Hematopoietic multipotent progenitor cell treated with erythropoietin and hydrocortisone succinate and interleukin-3 and kit ligand, for 6 days (in vitro differentiated cells): ENCODE measurements at regions not wholly inside any gene's neighbourhood (a gene's known extent, or its start where the extent isn't known, plus 50 kb on each side); places are given as distances from the start of the nearest gene placed in this dataset.
"Not testable (repeated sequence)": the region's sequence is repeated elsewhere in the genome, so short reads cannot be mapped to it uniquely, and the experiment has no call there.

Experiments
- DNase-seq: peaks from one replicate; pipeline ENCODE4 v3.0.0-alpha.2; 2015

GRCh38 chr12:68425998-68426397 lies 93.8 kb upstream of the MDM1 start:
- DNase-seq: no peak

GRCh38 chr12:68428211-68428610 lies 96.0 kb upstream of the MDM1 start:
- no peak for DNase-seq

DNA sequence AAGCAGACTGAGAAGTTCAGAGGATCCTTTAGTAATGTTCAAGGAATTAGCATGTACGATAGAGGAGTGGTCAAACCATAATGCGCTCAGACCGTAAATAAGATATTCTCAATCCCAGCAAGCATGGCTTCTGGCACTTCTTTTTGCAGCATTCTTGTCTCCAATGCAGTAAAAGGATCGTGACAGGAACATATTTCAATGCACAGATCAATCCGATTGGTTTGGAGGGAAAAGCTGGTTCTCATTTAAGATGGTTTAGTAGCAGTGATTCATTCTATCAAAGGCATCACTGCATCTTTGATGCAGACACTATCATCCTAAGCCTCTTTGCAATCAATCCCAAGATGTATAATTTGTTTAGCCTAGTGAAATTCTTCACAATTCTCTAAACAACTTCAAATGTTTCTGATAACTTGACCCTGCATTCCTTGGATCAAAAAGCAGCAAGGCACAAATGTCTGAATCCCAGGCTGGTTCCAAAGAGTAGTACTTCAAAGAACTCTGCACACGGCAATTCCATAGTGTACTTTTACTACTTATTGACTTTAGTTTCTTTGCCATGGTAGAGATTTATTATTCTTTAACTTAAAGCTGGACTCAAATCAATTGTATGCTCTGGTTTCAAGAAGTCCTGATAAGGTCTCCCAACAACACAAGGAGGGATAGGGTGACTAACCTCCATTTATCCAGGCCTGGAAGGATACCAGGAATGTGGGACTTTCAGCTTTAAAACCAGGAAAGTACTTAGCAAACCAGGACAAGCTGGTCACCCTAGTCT lies 96.8 kb upstream of the MDM1 start:
- no peak for DNase-seq

DNA sequence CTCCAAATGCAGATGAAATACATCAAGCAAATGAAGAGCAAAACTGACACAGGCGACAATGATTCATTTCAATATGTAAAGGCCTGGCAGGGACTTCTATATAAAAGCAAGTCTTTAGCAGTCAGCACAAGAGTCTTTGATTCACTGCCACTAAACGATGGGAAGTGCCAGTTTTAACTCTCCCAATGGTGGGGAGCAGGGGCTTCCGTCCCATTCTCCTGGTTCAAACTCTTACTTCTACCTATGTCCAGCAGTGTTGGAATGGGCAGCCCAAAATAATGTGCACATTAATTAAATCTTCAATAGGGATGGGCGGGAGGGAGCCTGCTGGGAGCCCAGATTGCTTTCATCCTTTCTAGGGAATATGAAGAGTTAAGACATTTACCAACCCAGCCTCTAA lies 97.5 kb upstream of the MDM1 start:
- DNase-seq: no peak

DNA sequence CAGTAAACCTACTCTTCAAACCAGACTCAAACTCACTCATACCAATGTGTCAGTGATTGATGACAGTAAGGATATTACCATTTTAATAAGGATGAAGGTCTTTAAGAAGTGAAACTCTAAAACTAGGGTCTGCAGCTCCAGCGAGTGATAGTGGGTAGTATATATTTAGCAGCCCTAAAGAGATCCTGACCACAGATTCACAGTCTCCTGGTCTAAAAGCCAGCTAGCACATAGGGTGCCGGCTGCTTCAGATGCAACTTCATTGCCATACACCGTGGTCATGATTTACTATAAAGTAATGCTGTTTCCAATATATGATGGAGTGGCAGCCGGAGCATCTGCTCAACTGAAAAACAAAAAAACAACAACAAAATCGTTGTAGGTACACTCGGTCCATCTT lies 99.6 kb upstream of the MDM1 start:
- no peak for DNase-seq

DNA sequence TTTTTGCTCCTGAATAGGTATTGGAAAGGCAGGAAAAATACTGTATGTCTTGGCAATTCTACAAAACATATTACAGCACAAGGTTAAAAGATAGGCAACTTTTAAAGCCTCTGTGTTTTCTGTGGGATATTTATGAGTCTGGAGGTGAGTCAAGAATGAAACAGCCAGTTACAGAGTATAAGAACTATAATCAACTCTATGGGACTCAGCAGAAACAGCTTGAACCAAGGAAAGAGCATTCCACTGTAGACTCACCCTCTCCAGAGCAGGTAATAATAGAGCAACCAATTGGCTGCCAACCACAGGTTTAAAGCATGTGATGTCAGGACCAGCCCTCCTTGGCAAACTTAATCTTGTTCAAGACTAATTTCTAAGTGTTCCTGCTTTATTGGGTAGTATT lies 100.5 kb upstream of the MDM1 start:
- DNase-seq: no peak

DNA sequence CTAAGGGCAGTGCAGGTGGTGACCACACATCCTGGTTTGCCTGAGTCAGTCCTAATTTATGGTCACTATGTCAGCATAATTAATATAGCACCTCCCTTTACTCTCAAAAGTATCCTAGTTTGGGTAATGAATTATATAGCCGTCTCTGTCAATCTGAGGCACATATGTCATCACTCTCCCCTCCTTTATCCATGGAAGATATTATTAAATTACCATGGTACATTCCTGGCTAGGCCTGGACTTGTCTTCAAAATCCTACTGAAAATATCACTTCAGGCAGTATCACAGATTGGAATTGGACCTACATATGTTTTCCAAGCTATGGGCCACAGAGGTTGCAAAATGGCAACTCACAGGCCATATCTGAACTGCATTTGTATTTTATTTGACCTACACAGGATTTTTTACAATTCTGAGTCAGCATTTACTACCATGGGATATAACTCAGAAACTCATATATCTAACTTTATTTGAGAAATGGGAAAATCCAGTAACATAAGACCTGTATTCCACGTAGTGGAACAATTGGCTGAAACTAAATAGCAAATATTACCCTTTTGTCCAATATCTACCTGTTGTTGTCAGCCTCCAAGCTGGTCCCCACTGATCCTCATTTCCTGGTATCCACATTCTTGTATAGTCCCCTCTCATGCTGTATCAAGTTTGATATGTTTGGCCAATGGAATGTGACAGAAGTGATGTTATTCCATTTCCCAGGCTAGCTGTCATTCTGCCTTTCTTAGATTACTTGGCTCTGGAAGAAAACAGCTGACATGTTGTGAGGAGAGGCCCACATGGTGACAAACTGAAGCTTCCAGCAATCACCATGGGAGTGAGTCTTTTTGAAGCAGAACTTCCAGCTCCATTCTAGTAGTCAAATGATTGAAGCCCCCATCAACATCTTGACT lies 102.5 kb upstream of the MDM1 start:
- DNase-seq: no peak

GRCh38 chr12:68435299-68435637 lies 103.1 kb upstream of the MDM1 start:
- DNase-seq: no peak

- DNase-seq: no peak
Measured at GRCh38 chr12:68435816-68436215, 103.7 kb upstream of the MDM1 start.

GRCh38 chr12:68438601-68439000 lies 106.4 kb upstream of the MDM1 start:
- no peak for DNase-seq

DNA sequence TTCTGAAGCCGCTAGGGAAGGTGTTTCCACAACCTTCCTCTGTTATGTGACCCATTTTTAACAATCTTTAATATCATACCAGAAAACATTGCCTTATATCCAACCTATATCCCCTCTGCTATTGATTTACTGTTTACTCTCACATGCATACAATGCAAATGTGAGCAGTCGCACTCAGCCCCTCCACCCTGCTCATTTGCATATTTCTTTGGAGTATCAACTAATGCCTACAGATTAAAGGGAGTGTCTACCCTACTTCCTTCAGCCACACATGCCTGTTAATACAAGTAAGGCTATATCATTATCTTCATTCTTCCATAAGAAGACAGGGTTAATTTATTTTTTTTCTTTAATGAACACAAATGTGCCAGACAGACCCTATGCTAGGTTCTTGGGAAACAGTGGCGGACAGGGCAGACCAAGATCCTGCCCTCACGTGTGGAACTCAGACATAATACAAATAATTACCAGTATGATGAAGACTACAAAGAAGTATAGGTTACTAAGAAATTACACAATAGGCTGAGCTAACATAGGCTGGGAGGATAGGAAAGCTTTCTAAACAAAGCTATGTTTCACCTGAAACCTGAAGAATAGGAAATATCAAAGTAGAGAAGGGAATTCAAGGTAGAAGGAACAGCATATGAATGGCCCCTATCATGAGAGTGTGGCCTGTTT lies 107.3 kb upstream of the MDM1 start:
- DNase-seq: peak; percentile 31

DNA sequence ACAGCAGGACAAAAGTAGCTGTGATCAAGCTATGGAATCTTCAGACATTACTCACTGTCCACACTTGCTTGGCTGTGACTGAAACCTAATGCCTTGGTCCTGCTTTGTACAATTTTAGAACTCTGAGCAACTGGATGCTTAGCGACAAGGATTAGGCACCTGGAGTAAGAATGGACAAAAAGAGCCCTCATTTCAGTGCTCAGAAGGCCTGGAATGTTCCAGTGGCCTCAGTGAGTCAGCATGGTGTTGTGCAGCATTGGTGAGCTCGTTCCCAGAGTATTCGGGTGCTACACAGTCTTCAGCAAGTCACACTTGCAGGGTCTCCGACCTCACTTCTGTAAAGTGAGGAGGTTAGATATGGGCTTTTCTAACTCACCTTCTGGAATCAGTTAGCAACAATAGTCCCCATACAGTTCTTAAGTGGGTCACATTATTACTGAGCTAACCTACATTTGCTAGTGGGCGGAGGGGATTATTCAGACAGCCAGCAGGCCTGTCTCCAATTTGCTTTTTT lies 108.0 kb upstream of the MDM1 start:
- no peak for DNase-seq

GRCh38 chr12:68441167-68441566 lies 109.0 kb upstream of the MDM1 start:
- DNase-seq: no peak

DNA sequence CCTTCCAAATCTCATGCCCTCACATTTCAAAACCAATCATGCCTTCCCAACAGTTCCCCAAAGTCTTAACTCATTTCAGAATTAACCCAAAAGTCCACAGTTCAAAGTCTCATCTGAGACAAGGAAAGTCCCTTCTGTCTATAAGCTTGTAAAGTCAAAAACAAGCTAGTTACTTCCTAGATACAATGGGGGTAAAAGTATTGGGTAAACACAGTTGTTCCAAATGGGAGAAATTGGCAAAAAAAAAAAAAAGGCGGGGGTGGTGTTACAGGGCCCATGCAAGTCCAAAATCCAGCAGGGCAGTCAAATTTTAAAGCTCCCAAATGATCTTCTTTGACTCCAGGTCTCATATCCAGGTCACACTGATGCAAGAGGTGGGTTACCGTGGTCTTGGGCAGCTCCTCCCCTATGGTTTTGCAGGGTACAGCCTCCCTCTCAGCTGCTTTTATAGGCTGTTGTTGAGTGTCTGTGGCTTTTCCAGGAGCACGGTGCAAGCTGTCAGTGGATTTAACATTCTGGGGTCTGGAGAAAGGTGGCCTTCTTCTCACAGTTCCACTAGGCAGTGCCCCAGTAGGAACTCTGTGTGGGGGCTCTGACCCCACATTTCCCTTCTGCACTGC lies 110.3 kb upstream of the MDM1 start:
- not testable (repeated sequence) for DNase-seq

DNA sequence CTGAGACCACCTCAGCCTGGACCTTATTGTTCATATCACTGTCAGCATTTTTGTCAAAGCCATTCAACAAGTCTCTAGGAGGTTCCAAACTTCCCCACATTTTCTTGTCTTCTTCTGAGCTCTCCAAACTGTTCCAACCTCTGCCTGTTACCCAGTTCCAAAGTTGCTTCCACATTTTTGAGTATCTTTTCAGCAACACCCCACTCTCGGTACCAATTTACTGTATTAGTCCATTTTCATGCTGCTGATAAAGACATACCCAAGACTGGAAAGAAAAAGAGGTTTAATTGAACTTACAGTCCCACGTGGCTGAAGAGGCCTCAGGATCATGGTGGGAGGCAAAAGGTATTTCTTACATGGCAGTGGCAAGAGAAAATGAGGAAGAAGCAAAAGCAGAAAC lies 111.5 kb upstream of the MDM1 start:
- DNase-seq: not testable (repeated sequence)

DNA sequence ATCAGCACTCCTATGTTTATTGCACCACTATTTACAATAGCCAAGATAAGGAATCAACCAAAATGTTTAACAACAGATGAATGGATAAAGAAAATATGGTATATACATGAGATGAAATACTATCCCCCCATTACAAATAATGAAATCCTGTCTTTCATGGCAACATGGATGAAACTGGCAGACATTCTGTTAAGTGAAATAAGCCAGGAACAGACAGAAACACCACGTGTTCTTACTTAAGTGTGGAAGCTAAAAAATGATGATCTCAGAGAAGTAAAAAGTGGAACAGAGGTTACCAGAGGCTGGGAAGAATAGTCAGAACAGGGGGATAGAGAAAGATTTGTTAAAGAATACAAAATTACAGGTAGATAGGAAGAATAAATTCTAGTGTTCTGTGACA lies 113.7 kb upstream of the MDM1 start:
- no peak for DNase-seq

DNA sequence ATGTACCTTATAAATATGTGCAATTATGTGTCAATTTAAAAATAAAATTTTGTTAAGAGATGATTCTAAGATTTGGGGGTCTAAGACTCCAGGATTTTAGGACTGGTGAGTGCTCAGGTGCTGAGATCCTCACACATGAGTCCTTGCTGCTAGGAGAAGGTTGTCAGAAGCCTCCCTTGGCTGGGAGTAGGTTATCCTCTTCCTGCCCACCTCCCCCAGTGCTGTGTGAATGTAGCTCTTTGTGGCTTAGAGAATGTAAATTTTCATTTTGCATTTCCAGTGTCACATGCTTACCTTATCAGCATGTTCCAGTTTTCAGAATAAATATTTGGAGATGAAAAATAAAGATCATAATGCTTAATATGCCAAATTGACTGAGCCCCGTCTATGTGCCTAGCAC lies 114.2 kb upstream of the MDM1 start:
- DNase-seq: peak; percentile 33

GRCh38 chr12:68446901-68447796 lies 115.0 kb upstream of the MDM1 start:
- DNase-seq: peak; percentile 67

DNA sequence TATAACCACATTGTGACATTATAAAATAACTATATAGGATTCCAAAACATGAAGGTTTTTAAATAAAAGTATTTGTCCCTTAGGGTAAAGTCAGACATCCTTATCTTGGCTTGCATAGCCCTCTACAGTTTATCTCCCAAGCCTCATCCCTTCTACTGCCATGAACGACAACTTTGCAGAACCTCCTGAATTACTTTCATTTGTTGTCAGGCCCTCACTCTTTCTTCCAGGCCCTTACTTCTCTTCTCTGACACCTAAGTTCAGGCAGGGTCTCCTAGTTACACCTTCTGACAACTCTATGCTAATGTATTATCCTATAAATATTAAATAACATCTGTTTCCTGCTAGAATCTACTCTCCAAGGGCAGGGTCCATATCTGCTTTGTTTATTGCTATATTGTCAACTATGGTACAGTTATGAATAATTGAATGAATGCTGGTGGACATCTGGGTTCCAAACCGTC lies 115.7 kb upstream of the MDM1 start:
- peak; percentile 67 for DNase-seq

DNA sequence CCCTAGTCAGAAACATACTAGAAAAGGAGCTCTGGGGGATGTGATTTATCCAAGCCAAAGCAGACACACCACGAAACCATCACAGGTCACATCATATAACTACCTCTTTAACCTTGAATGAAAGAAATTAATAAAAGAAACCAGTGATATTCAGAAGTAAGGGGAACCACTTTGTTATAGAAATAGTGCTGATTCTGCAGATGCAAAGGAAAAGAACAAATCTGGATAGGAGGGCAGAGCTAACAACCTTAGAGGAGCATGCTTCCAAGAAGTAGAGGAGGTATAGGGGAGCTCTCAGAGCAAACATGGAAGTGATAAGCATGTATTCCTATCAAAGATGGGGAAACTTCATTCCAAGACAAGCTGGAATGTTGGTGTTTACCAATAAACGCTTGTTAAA lies 117.0 kb upstream of the MDM1 start:
- DNase-seq: no peak

DNA sequence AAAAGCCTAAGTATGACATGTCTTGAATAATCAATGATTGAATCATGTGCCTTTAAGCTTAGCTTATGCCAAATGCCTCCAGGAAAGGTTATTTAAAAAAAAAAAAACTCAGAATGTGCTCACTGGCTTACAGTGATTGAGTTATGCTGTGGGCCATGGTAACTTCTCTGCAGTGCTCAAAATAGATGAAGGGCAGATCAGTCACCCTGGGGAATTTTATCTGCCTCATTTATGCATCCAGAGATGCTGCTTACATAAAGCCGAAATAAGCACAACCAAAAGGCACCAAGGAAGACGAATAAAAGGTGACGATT lies 118.7 kb upstream of the MDM1 start:
- no peak for DNase-seq
